Endothelial cell (in vitro differentiated cells): ENCODE measurements at regions not wholly inside any gene's neighbourhood (a gene's known extent, or its start where the extent isn't known, plus 50 kb on each side); places are given as distances from the start of the nearest gene placed in this dataset.

ENCODE experiments used
- DNase-seq: peaks from one replicate; pipeline ENCODE4 v3.0.0; 2021; ENCODE audit warnings: low spot score
- H3K27ac Mint-ChIP-seq: one replicate; pipeline ENCODE4 v1.8.0; 2021; ENCODE audit warnings: mixed read lengths, inconsistent platforms; ENCODE audit not compliant: unreplicated experiment
- H3K27me3 Mint-ChIP-seq: one replicate; pipeline ENCODE4 v1.8.0; 2021; ENCODE audit warnings: mild to moderate bottlenecking, moderate library complexity, mixed read lengths, inconsistent platforms; ENCODE audit not compliant: unreplicated experiment
- H3K36me3 Mint-ChIP-seq: one replicate; pipeline ENCODE4 v1.8.0; 2021; ENCODE audit warnings: mild to moderate bottlenecking, low read depth, mixed read lengths, inconsistent platforms; ENCODE audit not compliant: unreplicated experiment
- H3K4me1 Mint-ChIP-seq: one replicate; pipeline ENCODE4 v1.8.0; 2021; ENCODE audit warnings: mild to moderate bottlenecking, mixed read lengths, inconsistent platforms; ENCODE audit not compliant: unreplicated experiment
- H3K4me3 Mint-ChIP-seq: one replicate; pipeline ENCODE4 v1.8.0; 2021; ENCODE audit warnings: mild to moderate bottlenecking, mixed read lengths, inconsistent platforms; ENCODE audit not compliant: unreplicated experiment
- H3K9me3 Mint-ChIP-seq: one replicate; pipeline ENCODE4 v1.8.0; 2021; ENCODE audit warnings: mixed read lengths, inconsistent platforms; ENCODE audit not compliant: unreplicated experiment
- CTCF ChIP-seq: fragments of 200-600 bp; sonication (generic); IDR thresholded peaks from one replicate; pipeline ENCODE4 v1.5.0; 2021; ENCODE audit warnings: antibody characterized with exemption; ENCODE audit not compliant: unreplicated experiment

DNA sequence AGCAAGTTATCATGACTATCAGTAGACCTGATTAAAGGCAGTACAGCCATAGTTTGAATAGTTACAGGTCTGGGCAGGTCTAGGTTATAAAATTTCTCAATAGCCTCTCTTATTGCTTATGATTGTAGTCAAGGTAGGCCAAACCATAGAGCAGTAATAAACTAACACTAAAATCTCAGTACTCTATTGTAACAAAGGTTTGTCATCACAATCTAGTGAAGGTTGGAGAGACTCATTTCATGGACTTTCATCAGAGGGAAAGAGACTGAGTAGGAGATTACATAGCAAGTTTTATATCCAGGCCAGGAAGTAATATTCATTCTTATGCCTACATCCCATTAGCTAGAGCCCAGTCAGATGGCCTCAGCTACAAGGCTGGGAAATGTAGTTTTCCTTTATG lies 141.0 kb downstream of the ASB9 start:
- H3K36me3 Mint-ChIP-seq, result no peaks in the 10 kb centered on the region
- no peaks in the 10 kb centered on the region for H3K27me3 Mint-ChIP-seq
- H3K9me3 Mint-ChIP-seq, result no peaks in the 10 kb centered on the region
- no peak overlapping the region for H3K27ac Mint-ChIP-seq
- H3K4me3 Mint-ChIP-seq, result no peak overlapping the region
- DNase-seq, result no peak
- no peak for TF ChIP-seq CTCF
- H3K4me1 Mint-ChIP-seq, result no peaks in the 10 kb centered on the region

DNA sequence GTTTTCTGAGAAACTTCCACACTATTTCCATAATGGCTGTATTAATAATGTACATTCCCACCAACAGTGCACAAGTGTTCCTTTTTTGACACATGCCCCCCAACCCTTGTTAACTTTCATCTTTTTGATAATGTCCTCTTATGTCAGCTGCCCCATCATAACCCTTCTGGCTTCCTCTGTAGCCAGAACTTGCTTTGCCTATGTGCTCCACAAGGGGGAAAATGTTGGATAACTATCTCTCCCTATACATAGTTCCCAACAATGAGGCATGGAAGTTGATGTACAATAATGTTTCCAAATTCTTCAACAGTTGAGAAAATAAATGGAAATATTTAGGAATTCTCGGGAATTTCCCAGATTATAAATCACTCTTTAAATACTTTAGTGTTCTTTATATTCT lies 142.9 kb downstream of the ASB9 start:
- no peak for TF ChIP-seq CTCF
- Mint-ChIP-seq H3K4me3 (no peak overlapping the region), H3K27ac (no peak overlapping the region), H3K9me3 (no peaks in the 10 kb centered on the region), H3K27me3 (no peaks in the 10 kb centered on the region), H3K36me3 (no peaks in the 10 kb centered on the region), H3K4me1 (no peaks in the 10 kb centered on the region)
- no peak for DNase-seq

- H3K4me1 Mint-ChIP-seq, result no peaks in the 10 kb centered on the region
- H3K36me3 Mint-ChIP-seq, result no peaks in the 10 kb centered on the region
- H3K9me3 Mint-ChIP-seq, result no peaks in the 10 kb centered on the region
These were observed 153.0 kb downstream of the ASB9 start for GRCh38 chrX:15116900-15117299.

GRCh38 chrX:15114743-15115566 lies 154.9 kb downstream of the ASB9 start:
- no peaks in the 10 kb centered on the region for H3K36me3 Mint-ChIP-seq
- no peaks in the 10 kb centered on the region for H3K9me3 Mint-ChIP-seq
- no peak overlapping the region for H3K4me3 Mint-ChIP-seq
- TF ChIP-seq CTCF, result no peak
- DNase-seq, result no peak
- no peaks in the 10 kb centered on the region for H3K4me1 Mint-ChIP-seq
- no peaks in the 10 kb centered on the region for H3K27me3 Mint-ChIP-seq
- H3K27ac Mint-ChIP-seq, result no peak overlapping the region

More at GRCh38 chrX:15116900-15117299, 153.0 kb downstream of the ASB9 start:
- no peak for DNase-seq
- Mint-ChIP-seq H3K4me3 (no peak overlapping the region), H3K27ac (peak overlapping the region; percentile 67), H3K27me3 (no peaks in the 10 kb centered on the region)
- TF ChIP-seq CTCF, result no peak

DNA sequence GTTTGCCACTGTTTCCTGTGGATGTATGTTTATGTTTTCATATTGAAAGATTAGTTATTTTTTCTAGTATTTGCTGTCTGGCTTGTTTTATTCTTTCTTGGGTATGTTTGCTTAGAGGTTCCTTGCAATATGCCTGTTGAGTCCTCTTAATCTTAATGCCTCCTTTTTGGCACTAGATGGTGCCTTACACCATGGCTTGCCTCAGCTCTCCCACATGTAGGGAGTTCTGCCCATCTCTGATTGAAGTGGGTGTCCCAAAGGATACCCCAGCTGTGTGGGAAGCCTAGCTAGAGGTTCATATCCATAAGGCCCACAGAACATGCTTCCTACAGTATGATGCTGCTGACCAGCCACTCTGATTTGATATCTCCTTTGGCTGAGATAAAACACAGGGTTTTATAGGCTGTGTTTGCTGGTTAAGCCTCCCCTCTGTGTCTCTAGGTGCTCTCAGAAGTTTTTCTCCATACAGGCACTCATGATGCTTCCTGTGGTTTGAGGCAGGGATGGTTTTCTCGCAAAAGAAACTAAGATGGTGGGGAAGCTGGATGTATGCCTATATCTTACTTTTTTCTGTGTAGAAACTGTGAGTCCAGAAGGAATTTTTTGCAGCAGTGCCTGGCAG lies 162.4 kb downstream of the ASB9 start:
- H3K27ac Mint-ChIP-seq, result no peak overlapping the region
- no peaks in the 10 kb centered on the region for H3K9me3 Mint-ChIP-seq
- H3K4me1 Mint-ChIP-seq, result no peaks in the 10 kb centered on the region
- no peaks in the 10 kb centered on the region for H3K36me3 Mint-ChIP-seq
- no peak for DNase-seq
- no peak for TF ChIP-seq CTCF
- H3K27me3 Mint-ChIP-seq, result no peaks in the 10 kb centered on the region
- no peak overlapping the region for H3K4me3 Mint-ChIP-seq
